ENCODE measurements at regions not wholly inside any gene's neighbourhood (a gene's known extent, or its start where the extent isn't known, plus 50 kb on each side); places are given as distances from the start of the nearest gene placed in this dataset.

DNA sequence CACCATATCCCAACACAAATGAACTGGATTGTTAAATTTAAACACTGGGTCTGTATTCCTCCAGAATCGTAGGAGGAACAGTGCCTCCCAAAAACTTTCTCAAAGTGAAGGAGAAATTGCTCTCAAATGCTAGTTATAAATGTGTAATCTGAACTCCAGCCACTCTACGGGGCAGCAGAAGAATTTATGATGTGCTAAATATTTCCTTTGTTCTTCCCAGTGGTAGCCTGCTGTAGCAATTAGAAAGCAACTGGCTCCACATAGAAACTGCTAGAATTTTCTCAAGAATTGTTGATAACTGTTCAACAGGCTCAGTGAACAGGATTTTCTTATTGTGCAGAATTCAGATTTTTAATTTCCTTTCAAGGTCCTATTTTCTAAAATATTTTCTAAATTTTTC, 49.8 kb upstream of the EYA4 start:
- no peak for FAIRE-seq

Measured in islet of Langerhans (tissue), 1 donor.